Left lung (tissue), 4 donors: ENCODE measurements at regions not wholly inside any gene's neighbourhood (a gene's known extent, or its start where the extent isn't known, plus 50 kb on each side); places are given as distances from the start of the nearest gene placed in this dataset.

ENCODE experiments used
- ATAC-seq: fragments of 200-7000 bp; cut with Tn5 transposase; one replicate; pipeline ENCODE4 v1.9.1; 2020; ENCODE audit warnings: moderate library complexity
- DNase-seq, 4 donors: peaks; one replicate each; pipeline ENCODE4 v3.0.0-alpha.2; 2013 to 2020
- H3K27ac ChIP-seq, 2 donors: fragments of 200-600 bp; sonication (generic) in 1 of 2; one replicate each; pipeline versions ENCODE4 v1.5.0 to v1.8.0; 2020 to 2021
- H3K27me3 ChIP-seq, 2 donors: fragments of 200-600 bp; sonication (generic) in 1 of 2; one replicate each; pipeline versions ENCODE4 v1.5.0 to v1.8.0; 2020 to 2021
- H3K36me3 ChIP-seq, 2 donors: fragments of 200-600 bp; sonication (generic) in 1 of 2; one replicate each; pipeline versions ENCODE4 v1.5.0 to v1.8.0; 2020 to 2021
- H3K4me1 ChIP-seq, 2 donors: fragments of 200-600 bp; one replicate each; pipeline ENCODE4 v1.8.0; 2021
- H3K4me3 ChIP-seq, 2 donors: fragments of 200-600 bp; sonication (generic) in 1 of 2; one replicate each; pipeline versions ENCODE4 v1.5.0 to v1.8.0; 2020 to 2021; ENCODE audit warnings: mild to moderate bottlenecking in 1 of 2
- H3K9me3 ChIP-seq, 2 donors: fragments of 200-600 bp; sonication (generic) in 1 of 2; one replicate each; pipeline versions ENCODE4 v1.5.0 to v1.8.0; 2020 to 2021
- CTCF ChIP-seq, 2 donors: fragments of 200-600 bp; sonication (generic) in 1 of 2; IDR thresholded peaks; one replicate each; pipeline versions ENCODE4 v1.5.0 to v1.8.0; 2021; ENCODE audit warnings: antibody characterized with exemption in 2 of 2
- intact Hi-C, 2 donors: fragments of 100-400 bp; cut with DNase I; formaldehyde crosslinking; loops; one replicate each; pipeline versions ENCODE4 v1.11.2 to v1.14.2; 2022
- donor health status: DM: no; HTN: yes; CAD: no.
- donor health status: DM: no; HTN: no; CAD: no.

DNA sequence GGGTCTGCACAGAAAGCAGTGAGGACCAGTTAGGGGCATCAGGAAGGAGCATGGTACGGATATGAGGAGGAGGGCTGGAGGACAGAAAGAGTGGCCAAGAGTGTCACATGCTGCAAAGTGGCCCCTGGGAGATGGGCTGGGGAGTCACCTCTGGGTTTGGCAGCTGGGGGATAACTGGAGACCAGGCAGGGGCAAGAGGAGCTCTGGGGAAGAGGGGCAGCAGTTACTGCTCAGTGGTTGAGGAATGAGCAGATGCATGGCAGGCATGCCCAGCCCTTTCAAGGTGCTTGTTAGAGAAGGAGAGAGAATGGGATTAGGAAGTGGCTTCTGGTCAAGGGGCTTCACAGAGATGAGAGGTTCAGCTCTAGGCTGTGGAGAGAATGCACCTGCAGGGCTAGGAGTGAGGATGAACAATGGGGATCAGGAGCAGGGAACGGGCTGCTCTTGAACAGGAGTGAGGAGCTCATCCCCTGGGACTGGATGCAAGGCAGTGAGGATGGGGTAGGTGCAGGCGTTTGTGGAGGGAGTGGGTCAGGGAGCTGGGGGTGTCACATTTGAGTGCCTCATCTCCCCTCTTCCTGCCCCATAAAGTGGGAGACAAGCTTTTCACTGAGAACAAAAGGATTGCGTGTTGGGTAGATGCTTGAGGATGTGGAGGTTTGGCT is 127.5 kb downstream of the PAPOLA start:
- Histone ChIP-seq H3K9me3 (peaks cover 0 to 5% of the 10 kb centered on the region in 2 donors), H3K36me3 (no peaks in the 10 kb centered on the region), H3K27me3 (peaks cover 0 to 33% of the 10 kb centered on the region in 2 donors), H3K4me3 (no peak overlapping the region), H3K4me1 (no peaks in the 10 kb centered on the region), H3K27ac (no peak overlapping the region)
- intact Hi-C loops: no loop called here
- TF ChIP-seq CTCF (IDR thresholded peaks at IDR 0.05): no peak
- ATAC-seq (no peak), DNase-seq (no peak)

DNA sequence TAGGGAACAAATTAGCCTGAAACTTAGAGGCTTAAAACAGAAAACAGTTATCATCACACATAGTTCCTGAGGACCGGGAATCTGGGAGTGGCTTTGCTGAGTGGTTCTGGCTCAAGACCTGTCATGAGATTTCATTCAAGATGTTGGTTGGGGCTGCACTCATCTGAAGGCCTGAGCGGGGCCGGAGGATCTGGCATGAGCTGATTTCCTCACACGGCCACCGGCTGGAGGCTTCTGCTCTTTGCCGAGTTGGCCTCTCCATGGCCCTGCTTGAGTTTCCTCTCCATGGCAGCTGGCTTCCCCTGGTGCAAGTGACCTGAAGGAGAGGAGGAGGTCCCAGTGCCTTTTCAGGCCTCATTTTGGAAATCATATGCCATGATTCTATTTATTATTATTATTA is 128.1 kb downstream of the PAPOLA start:
- no peak for ATAC-seq
- Histone ChIP-seq H3K4me1 (no peaks in the 10 kb centered on the region), H3K27ac (no peak overlapping the region), H3K9me3 (peaks cover 0 to 5% of the 10 kb centered on the region in 2 donors), H3K36me3 (no peaks in the 10 kb centered on the region), H3K27me3 (peaks cover 0 to 27% of the 10 kb centered on the region in 2 donors), H3K4me3 (no peak overlapping the region)
- DNase-seq: no peak
- no peak for TF ChIP-seq CTCF (IDR thresholded peaks at IDR 0.05)
- intact Hi-C loops: no loop called here

DNA sequence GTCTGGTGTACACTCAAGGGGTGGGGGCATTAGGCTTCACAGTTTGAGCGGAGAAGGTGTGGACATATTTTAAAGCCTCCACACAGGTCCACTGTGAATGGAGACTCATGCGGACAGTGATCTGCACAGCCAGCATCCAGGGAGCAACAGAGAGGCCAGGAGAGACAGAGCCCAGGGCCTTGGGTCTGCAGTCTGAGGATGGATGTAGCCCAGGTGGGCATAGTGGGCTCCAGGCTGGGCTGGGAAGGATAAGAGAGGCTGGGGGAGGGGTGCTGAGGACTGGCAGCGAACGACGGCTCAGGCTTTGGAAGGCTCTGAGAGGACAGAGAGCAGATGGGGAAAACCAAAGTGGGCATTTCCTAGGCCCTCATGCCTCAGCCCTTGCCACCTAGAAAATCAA is 128.8 kb downstream of the PAPOLA start:
- Histone ChIP-seq H3K36me3 (no peaks in the 10 kb centered on the region), H3K4me3 (no peak overlapping the region), H3K9me3 (peaks cover 0 to 5% of the 10 kb centered on the region in 2 donors), H3K27ac (no peak overlapping the region), H3K4me1 (no peaks in the 10 kb centered on the region), H3K27me3 (peaks cover 0 to 20% of the 10 kb centered on the region in 2 donors)
- intact Hi-C loops: no loop called here
- no peak for TF ChIP-seq CTCF (IDR thresholded peaks at IDR 0.05)
- no peak for ATAC-seq
- DNase-seq: no peak

- ATAC-seq (no peak), DNase-seq (no peak)
- intact Hi-C loops: no loop called here
- H3K4me1 ChIP-seq: no peaks in the 10 kb centered on the region
- no peak for TF ChIP-seq CTCF (IDR thresholded peaks at IDR 0.05)
- no peak overlapping the region for H3K4me3 ChIP-seq
- H3K9me3 ChIP-seq: peaks cover 0 to 5% of the 10 kb centered on the region in 2 donors
- peaks cover 0 to 12% of the 10 kb centered on the region in 2 donors for H3K27me3 ChIP-seq
- H3K36me3 ChIP-seq: no peaks in the 10 kb centered on the region
- H3K27ac ChIP-seq: no peak overlapping the region
These were observed 129.6 kb downstream of the PAPOLA start for GRCh38 chr14:96631621-96632362.

GRCh38 chr14:96632363-96632758 is 130.2 kb downstream of the PAPOLA start:
- TF ChIP-seq CTCF (IDR thresholded peaks at IDR 0.05): no peak
- H3K9me3 ChIP-seq: peaks cover 0 to 5% of the 10 kb centered on the region in 2 donors
- DNase-seq: no peak
- no peak overlapping the region for H3K27ac ChIP-seq
- H3K4me1 ChIP-seq: no peaks in the 10 kb centered on the region
- no peak for ATAC-seq
- peaks cover 0 to 8% of the 10 kb centered on the region in 2 donors for H3K27me3 ChIP-seq
- no peak overlapping the region for H3K4me3 ChIP-seq
- intact Hi-C loops: no loop called here
- H3K36me3 ChIP-seq: no peaks in the 10 kb centered on the region
